ENCODE measurements at regions not wholly inside any gene's neighbourhood (a gene's known extent, or its start where the extent isn't known, plus 50 kb on each side); places are given as distances from the start of the nearest gene placed in this dataset.

DNA sequence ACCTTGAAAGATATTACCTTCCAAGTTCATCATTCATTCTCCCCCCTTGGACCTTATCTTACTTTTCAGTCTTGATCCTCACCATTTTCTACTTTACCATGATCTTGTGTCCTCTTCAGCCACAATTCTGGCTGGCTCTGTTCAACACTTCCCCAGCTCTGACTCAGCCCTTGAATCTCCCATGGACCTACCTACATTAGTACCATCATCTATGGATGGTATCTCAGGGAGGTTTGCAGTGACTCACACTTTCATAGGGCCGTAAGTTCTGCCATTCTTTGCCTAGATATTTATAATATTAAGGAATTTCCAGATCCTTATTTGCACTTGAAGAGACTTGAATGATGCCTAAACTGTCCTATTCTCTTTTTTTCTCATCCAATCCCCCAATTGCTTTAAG, 213.7 kb upstream of the RORA start:
- Mint-ChIP-seq H3K36me3 (ENCODE audit: low read depth) (no peaks in the 10 kb centered on the region), H3K9me3 (peaks cover 54% of the 10 kb centered on the region), H3K4me3 (no peak overlapping the region), H3K27me3 (ENCODE audit: insufficient read depth) (peaks cover 1% of the 10 kb centered on the region; the same call in 1 of the 2 replicates), H3K27ac (no peak overlapping the region), H3K4me1 (ENCODE audit: low read depth) (no peaks in the 10 kb centered on the region)
- TF ChIP-seq, protein P1, sequence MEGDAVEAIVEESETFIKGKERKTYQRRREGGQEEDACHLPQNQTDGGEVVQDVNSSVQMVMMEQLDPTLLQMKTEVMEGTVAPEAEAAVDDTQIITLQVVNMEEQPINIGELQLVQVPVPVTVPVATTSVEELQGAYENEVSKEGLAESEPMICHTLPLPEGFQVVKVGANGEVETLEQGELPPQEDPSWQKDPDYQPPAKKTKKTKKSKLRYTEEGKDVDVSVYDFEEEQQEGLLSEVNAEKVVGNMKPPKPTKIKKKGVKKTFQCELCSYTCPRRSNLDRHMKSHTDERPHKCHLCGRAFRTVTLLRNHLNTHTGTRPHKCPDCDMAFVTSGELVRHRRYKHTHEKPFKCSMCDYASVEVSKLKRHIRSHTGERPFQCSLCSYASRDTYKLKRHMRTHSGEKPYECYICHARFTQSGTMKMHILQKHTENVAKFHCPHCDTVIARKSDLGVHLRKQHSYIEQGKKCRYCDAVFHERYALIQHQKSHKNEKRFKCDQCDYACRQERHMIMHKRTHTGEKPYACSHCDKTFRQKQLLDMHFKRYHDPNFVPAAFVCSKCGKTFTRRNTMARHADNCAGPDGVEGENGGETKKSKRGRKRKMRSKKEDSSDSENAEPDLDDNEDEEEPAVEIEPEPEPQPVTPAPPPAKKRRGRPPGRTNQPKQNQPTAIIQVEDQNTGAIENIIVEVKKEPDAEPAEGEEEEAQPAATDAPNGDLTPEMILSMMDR (IDR thresholded peaks at IDR 0.05) = no peak
- no peak for DNase-seq

DNA sequence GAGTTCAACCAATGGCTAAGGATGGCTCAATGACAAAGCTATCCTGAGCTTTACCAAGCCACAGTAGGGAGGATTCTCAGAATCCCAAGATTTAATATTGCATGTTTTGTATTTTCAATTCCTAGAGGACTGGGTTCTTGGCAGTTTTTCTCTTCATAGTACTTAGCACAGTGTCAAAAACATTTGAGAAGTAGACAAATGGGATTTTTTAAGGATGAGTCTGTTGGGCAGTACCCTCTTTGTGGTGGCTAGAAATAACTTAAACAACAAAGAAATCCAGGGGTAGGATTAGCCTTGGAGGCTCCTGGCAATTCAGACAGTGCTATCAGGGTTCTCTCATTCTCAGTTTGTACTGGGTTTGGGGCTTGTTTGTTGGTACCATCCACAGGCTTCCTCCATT, 212.8 kb upstream of the RORA start:
- H3K9me3 Mint-ChIP-seq = peaks cover 51% of the 10 kb centered on the region
- DNase-seq = no peak
- peaks cover 1% of the 10 kb centered on the region; the same call in 1 of the 2 replicates for H3K27me3 Mint-ChIP-seq (ENCODE audit: insufficient read depth)
- TF ChIP-seq, protein P1 (IDR thresholded peaks at IDR 0.05) = no peak
- no peaks in the 10 kb centered on the region for H3K36me3 Mint-ChIP-seq (ENCODE audit: low read depth)
- no peak overlapping the region for H3K27ac Mint-ChIP-seq
- no peak overlapping the region for H3K4me3 Mint-ChIP-seq
- H3K4me1 Mint-ChIP-seq (ENCODE audit: low read depth) = no peaks in the 10 kb centered on the region

DNA sequence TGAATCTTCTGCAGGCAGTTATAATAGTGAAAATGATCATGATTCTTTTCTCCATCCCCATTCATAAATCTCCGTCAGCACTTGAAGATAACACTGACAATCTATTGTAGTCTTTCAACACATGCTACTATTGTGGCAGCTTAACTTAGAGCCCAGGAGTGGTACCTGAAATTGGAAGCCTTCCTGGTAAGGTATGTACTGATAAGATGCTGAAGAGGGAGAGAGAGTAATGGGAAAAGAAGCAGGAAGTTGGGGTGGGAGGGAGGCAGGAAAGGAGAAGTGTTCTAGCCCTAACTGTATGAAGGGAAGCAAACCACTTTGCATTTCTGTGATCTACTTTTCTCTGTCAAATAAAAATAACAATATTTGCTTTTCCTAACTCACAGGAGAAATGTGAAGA, 197.4 kb upstream of the RORA start:
- Mint-ChIP-seq H3K27me3 (ENCODE audit: insufficient read depth) (no peaks in the 10 kb centered on the region), H3K36me3 (ENCODE audit: low read depth) (peaks cover 8% of the 10 kb centered on the region; the same call in 1 of the 2 replicates), H3K4me3 (no peak overlapping the region), H3K9me3 (peaks cover 36% of the 10 kb centered on the region), H3K27ac (no peak overlapping the region), H3K4me1 (ENCODE audit: low read depth) (no peaks in the 10 kb centered on the region)
- TF ChIP-seq, protein P1 (IDR thresholded peaks at IDR 0.05) = no peak
- DNase-seq = no peak

DNA sequence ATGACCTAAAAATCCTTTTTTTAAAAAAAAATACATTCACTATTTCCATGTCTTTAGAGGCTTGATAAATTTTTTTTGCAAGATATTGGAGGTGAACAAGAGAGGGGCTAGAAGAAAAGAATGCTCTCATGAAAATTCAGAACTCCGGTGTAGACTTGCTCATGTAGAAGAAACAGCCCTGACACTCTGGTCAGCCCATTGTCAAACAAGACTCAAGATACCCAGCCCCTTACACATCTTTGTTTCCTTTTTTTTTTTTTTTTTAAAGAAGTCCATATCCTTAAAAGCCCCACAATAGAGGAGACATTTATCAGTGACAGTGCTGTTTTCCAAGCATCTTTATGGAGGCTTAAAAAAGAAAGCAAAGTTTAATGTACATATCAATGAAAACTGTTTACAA, 196.8 kb upstream of the RORA start:
- TF ChIP-seq, protein P1 (IDR thresholded peaks at IDR 0.05) = no peak
- Mint-ChIP-seq H3K27ac (no peak overlapping the region), H3K9me3 (peaks cover 37% of the 10 kb centered on the region), H3K4me1 (ENCODE audit: low read depth) (no peaks in the 10 kb centered on the region), H3K36me3 (ENCODE audit: low read depth) (peaks cover 8% of the 10 kb centered on the region; the same call in 1 of the 2 replicates), H3K27me3 (ENCODE audit: insufficient read depth) (no peaks in the 10 kb centered on the region), H3K4me3 (no peak overlapping the region)
- DNase-seq = no peak

DNA sequence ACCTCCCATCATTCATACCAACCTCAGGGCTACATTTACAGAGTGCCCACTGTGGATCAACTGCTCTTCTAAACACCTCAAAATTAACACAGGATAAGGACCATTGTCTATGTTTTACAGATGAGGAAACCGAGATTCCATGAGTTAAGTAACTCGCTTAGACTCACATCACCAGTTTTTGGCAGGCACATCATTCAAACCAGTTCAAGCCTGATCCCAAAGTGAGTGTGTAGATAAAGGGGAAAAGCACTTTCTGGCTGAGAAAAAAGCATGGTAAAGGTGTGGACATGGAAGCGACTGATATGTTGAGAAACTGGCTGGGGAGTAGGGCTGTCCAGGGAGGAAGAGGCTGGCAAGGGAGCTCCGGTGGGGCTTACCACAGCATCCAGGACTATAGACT, 193.7 kb upstream of the RORA start:
- H3K36me3 Mint-ChIP-seq (ENCODE audit: low read depth) = peaks cover 4% of the 10 kb centered on the region; the same call in 1 of the 2 replicates
- DNase-seq = no peak
- no peak overlapping the region for H3K27ac Mint-ChIP-seq
- no peaks in the 10 kb centered on the region for H3K27me3 Mint-ChIP-seq (ENCODE audit: insufficient read depth)
- TF ChIP-seq, protein P1 (IDR thresholded peaks at IDR 0.05) = no peak
- no peak overlapping the region for H3K4me3 Mint-ChIP-seq
- peaks cover 41% of the 10 kb centered on the region for H3K9me3 Mint-ChIP-seq
- no peaks in the 10 kb centered on the region for H3K4me1 Mint-ChIP-seq (ENCODE audit: low read depth)

DNA sequence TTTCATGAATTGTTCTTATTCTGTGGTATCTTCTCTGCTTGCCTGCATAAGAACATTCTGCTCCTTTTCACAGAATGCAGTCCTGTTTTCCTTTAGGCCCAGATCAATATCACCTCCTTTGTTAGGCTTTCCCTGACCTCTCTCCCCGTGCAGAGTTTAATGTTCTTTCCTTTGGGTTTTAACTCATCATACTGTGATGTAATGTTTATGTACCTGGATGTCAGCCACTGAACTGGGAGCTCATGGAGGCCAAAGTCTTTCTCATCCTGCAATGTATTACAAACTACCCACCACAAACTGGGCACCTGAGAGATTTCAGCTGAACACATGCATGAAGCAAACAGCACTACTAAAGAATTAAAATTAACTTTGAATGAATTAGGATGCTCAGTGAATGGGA, 192.8 kb upstream of the RORA start:
- Mint-ChIP-seq H3K27ac (no peak overlapping the region), H3K9me3 (peaks cover 44% of the 10 kb centered on the region), H3K27me3 (ENCODE audit: insufficient read depth) (no peaks in the 10 kb centered on the region), H3K4me1 (ENCODE audit: low read depth) (no peaks in the 10 kb centered on the region), H3K4me3 (no peak overlapping the region), H3K36me3 (ENCODE audit: low read depth) (peaks cover 4% of the 10 kb centered on the region; the same call in 1 of the 2 replicates)
- TF ChIP-seq, protein P1 (IDR thresholded peaks at IDR 0.05) = no peak
- no peak for DNase-seq

Measured in HFFc6 (cell line).